H9 (cell line): ENCODE measurements at regions not wholly inside any gene's neighbourhood (a gene's known extent, or its start where the extent isn't known, plus 50 kb on each side); places are given as distances from the start of the nearest gene placed in this dataset.

ENCODE experiments used
- DNase-seq: peaks from one replicate; pipeline ENCODE4 v3.0.0-alpha.2; 2017
- H2AFZ ChIP-seq: one replicate; pipeline ENCODE4 v1.6.1; 2013; ENCODE audit warnings: mild to moderate bottlenecking, low read length, control low read depth, moderate library complexity
- H2AK5ac ChIP-seq: 2 replicates; pipeline ENCODE4 v1.6.1; 2013; ENCODE audit warnings: low read length, control low read depth, mixed read lengths; ENCODE audit not compliant: insufficient read length
- H2BK120ac ChIP-seq: one replicate; pipeline ENCODE4 v1.6.1; 2013; ENCODE audit warnings: low read depth, mild to moderate bottlenecking, low read length, control low read depth, inconsistent platforms; ENCODE audit not compliant: poor library complexity, severe bottlenecking
- H2BK12ac ChIP-seq: 2 replicates; pipeline ENCODE4 v1.6.1; 2013; ENCODE audit warnings: low read length, control low read depth, mixed read lengths, low read depth; ENCODE audit not compliant: insufficient read length
- H2BK15ac ChIP-seq: 2 replicates; pipeline ENCODE4 v1.6.1; 2013; ENCODE audit warnings: low read depth, low read length, control low read depth
- H2BK20ac ChIP-seq: one replicate; pipeline ENCODE4 v1.6.1; 2013; ENCODE audit warnings: low read depth, mild to moderate bottlenecking, low read length, control low read depth, inconsistent platforms; ENCODE audit not compliant: poor library complexity, severe bottlenecking
- H2BK5ac ChIP-seq: 2 replicates; pipeline ENCODE4 v1.6.1; 2013; ENCODE audit warnings: low read length, control low read depth, mixed read lengths; ENCODE audit not compliant: insufficient read length
- H3K14ac ChIP-seq: 2 replicates; pipeline ENCODE4 v1.6.1; 2013; ENCODE audit warnings: low read length, control low read depth; ENCODE audit not compliant: insufficient read depth
- H3K18ac ChIP-seq: 2 replicates; pipeline ENCODE4 v1.6.1; 2013; ENCODE audit warnings: low read depth, mild to moderate bottlenecking, mixed read lengths, low read length, control low read depth; ENCODE audit not compliant: insufficient read length
- H3K23ac ChIP-seq: 2 replicates; pipeline ENCODE4 v1.6.1; 2013; ENCODE audit warnings: low read length, control low read depth, mixed read lengths, low read depth; ENCODE audit not compliant: insufficient read length
- H3K23me2 ChIP-seq: 2 replicates; pipeline ENCODE4 v1.6.1; 2013; ENCODE audit warnings: low read depth, mild to moderate bottlenecking, mixed read lengths, low read length, control low read depth; ENCODE audit not compliant: insufficient read length, poor library complexity, severe bottlenecking
- H3K27ac ChIP-seq: 2 replicates; pipeline ENCODE4 v1.5.1; 2013; ENCODE audit warnings: low read length, control low read depth, mixed read lengths, low read depth; ENCODE audit not compliant: insufficient read length
- H3K27me3 ChIP-seq: 2 replicates; pipeline ENCODE4 v1.6.1; 2013; ENCODE audit warnings: low read length, control low read depth, inconsistent platforms; ENCODE audit not compliant: insufficient read depth
- H3K4ac ChIP-seq: 2 replicates; pipeline ENCODE4 v1.6.1; 2013; ENCODE audit warnings: low read depth, mild to moderate bottlenecking, control low read depth, inconsistent platforms, low read length, moderate library complexity
- H3K4me1 ChIP-seq: 2 replicates; pipeline ENCODE4 v1.6.1; 2013; ENCODE audit warnings: low read length, control low read depth, inconsistent platforms; ENCODE audit not compliant: insufficient read depth
- H3K4me2 ChIP-seq: 2 replicates; pipeline ENCODE4 v1.6.1; 2013; ENCODE audit warnings: low read length, control low read depth, mixed read lengths; ENCODE audit not compliant: insufficient read length, insufficient read depth
- H3K56ac ChIP-seq: 2 replicates; pipeline ENCODE4 v1.6.1; 2013; ENCODE audit warnings: low read depth, mild to moderate bottlenecking, mixed read lengths, low read length, control low read depth; ENCODE audit not compliant: insufficient read length
- H3K79me1 ChIP-seq: 2 replicates; pipeline ENCODE4 v1.6.1; 2013; ENCODE audit warnings: low read depth, mild to moderate bottlenecking, moderate library complexity, low read length, control low read depth, inconsistent platforms; ENCODE audit not compliant: insufficient read depth, poor library complexity, severe bottlenecking
- H3K79me2 ChIP-seq: 2 replicates; pipeline ENCODE4 v1.6.1; 2013; ENCODE audit warnings: low read length, control low read depth, inconsistent platforms; ENCODE audit not compliant: insufficient read depth
- H3K9ac ChIP-seq: 2 replicates; pipeline ENCODE4 v1.6.1; 2013; ENCODE audit warnings: low read length, control low read depth, mixed read lengths; ENCODE audit not compliant: insufficient read length; ENCODE audit errors: extremely low read depth
- H3K9me3 ChIP-seq: one replicate; pipeline ENCODE4 v1.6.1; 2013; ENCODE audit warnings: low read depth, low read length, inconsistent platforms; ENCODE audit not compliant: control insufficient read depth
- H3T11ph ChIP-seq: one replicate; pipeline ENCODE4 v1.6.1; 2013; ENCODE audit warnings: mild to moderate bottlenecking, low read length, control low read depth, inconsistent platforms
- H4K20me1 ChIP-seq: one replicate; pipeline ENCODE4 v1.6.1; 2013; ENCODE audit not compliant: control insufficient read depth, insufficient read length, insufficient read depth
- H4K5ac ChIP-seq: 2 replicates; pipeline ENCODE4 v1.6.1; 2013; ENCODE audit warnings: low read depth, mild to moderate bottlenecking, mixed read lengths, low read length, control low read depth; ENCODE audit not compliant: insufficient read length
- H4K8ac ChIP-seq: replicated peaks from 2 replicates; pipeline ENCODE4 v1.6.1; 2013; ENCODE audit warnings: low read length, control low read depth, mixed read lengths, low read depth; ENCODE audit not compliant: insufficient read length
- H4K91ac ChIP-seq: 2 replicates; pipeline ENCODE4 v1.6.1; 2013; ENCODE audit warnings: low read depth, mild to moderate bottlenecking, moderate library complexity, mixed read lengths, low read length, control low read depth; ENCODE audit not compliant: insufficient read length
- H3K27ac Mint-ChIP-seq, 3 experiments: 2 replicates in 2 of 3; 3 replicates in 1 of 3; pipeline ENCODE4 v1.8.0; 2020 to 2021; ENCODE audit warnings: mixed read lengths in 3 of 3, mild to moderate bottlenecking in 1 of 3, moderate library complexity in 1 of 3
- H3K27me3 Mint-ChIP-seq: 2 replicates; pipeline ENCODE4 v1.8.0; 2021; ENCODE audit warnings: low read depth, mild to moderate bottlenecking, moderate library complexity, mixed read lengths
- H3K36me3 Mint-ChIP-seq, 3 experiments: 2 replicates in 2 of 3; 3 replicates in 1 of 3; pipeline ENCODE4 v1.8.0; 2020 to 2021; ENCODE audit warnings: low read depth in 3 of 3, mixed read lengths in 3 of 3; ENCODE audit not compliant: insufficient read depth in 1 of 3
- H3K4me1 Mint-ChIP-seq, 2 experiments: 2 replicates each; pipeline ENCODE4 v1.8.0; 2020; ENCODE audit warnings: mixed read lengths in 2 of 2
- H3K4me3 Mint-ChIP-seq, 2 experiments: 2 replicates in 1 of 2; 3 replicates in 1 of 2; pipeline ENCODE4 v1.8.0; 2020 to 2021; ENCODE audit warnings: mild to moderate bottlenecking in 2 of 2, mixed read lengths in 2 of 2, moderate library complexity in 1 of 2
- H3K9me3 Mint-ChIP-seq, 2 experiments: 2 replicates in 1 of 2; 3 replicates in 1 of 2; pipeline ENCODE4 v1.8.0; 2020; ENCODE audit warnings: mild to moderate bottlenecking in 2 of 2, mixed read lengths in 2 of 2, moderate library complexity in 1 of 2
- CTCF ChIP-seq: fragments of 200-600 bp; sonication (generic); conservative IDR thresholded peaks from 3 replicates; pipeline ENCODE4 v1.8.0; 2021; ENCODE audit warnings: antibody characterized with exemption, mild to moderate bottlenecking
- WGBS: extraction: QIAGEN DNeasy Blood & Tissue Kit; methylation state at CpG from one replicate; pipeline ENCODE4 v1.1.7; 2013; ENCODE audit warnings: missing lambda C conversion rate, low lambda C conversion rate, mixed read lengths; ENCODE audit not compliant: insufficient read length; ENCODE audit errors: extremely low coverage; 5-methylcytosine and 5-hydroxymethylcytosine counted together

- H3K4me1 ChIP-seq: no peaks in the 10 kb centered on the region
- H4K20me1 ChIP-seq: no peaks in the 10 kb centered on the region
- no peak overlapping the region for H3K18ac ChIP-seq
- Mint-ChIP-seq H3K4me3 (no peak overlapping the region), H3K36me3 (no peaks in the 10 kb centered on the region), H3K27ac (no peak overlapping the region), H3K27me3 (peaks cover 2% of the 10 kb centered on the region), H3K4me1 (no peaks in the 10 kb centered on the region), H3K9me3 (peaks cover 3% of the 10 kb centered on the region in 2 experiments; a peak in 2 of 5 replicates)
- H2BK12ac ChIP-seq: no peak overlapping the region
- no peak overlapping the region for H2AK5ac ChIP-seq
- H2BK15ac ChIP-seq: no peak overlapping the region
- no peak overlapping the region for H3K4ac ChIP-seq
- H3K9ac ChIP-seq: no peak overlapping the region
- no peak overlapping the region for H2AFZ ChIP-seq
- no peak overlapping the region for H2BK5ac ChIP-seq
- no peak overlapping the region for H3T11ph ChIP-seq
- no peak overlapping the region for H3K23ac ChIP-seq
- H3K79me2 ChIP-seq: no peaks in the 10 kb centered on the region
- H3K27me3 ChIP-seq: no peaks in the 10 kb centered on the region
- TF ChIP-seq CTCF: no peak
- H3K14ac ChIP-seq: no peak overlapping the region
- no peak overlapping the region for H3K56ac ChIP-seq
- DNase-seq: no peak
- H4K5ac ChIP-seq: no peak overlapping the region
- no CpG with 5 or more reads among the region's 1 CpG for WGBS
- H3K79me1 ChIP-seq: no peaks in the 10 kb centered on the region
- H3K27ac ChIP-seq: no peak overlapping the region
- H4K91ac ChIP-seq: no peak overlapping the region
- no peak overlapping the region for H2BK20ac ChIP-seq
- no peak overlapping the region for H2BK120ac ChIP-seq
- H3K4me2 ChIP-seq: no peak overlapping the region
- H4K8ac ChIP-seq: no peak overlapping the region
- no peaks in the 10 kb centered on the region for H3K9me3 ChIP-seq
- H3K23me2 ChIP-seq: no peaks in the 10 kb centered on the region
These were observed 100.3 kb downstream of the FAM161A start for GRCh38 chr2:61753512-61753911.
